ENCODE measurements at regions not wholly inside any gene's neighbourhood (a gene's known extent, or its start where the extent isn't known, plus 50 kb on each side); places are given as distances from the start of the nearest gene placed in this dataset.
A peak's percentile ranks its signal among the peaks of the same experiment; 100 is the strongest.

DNA sequence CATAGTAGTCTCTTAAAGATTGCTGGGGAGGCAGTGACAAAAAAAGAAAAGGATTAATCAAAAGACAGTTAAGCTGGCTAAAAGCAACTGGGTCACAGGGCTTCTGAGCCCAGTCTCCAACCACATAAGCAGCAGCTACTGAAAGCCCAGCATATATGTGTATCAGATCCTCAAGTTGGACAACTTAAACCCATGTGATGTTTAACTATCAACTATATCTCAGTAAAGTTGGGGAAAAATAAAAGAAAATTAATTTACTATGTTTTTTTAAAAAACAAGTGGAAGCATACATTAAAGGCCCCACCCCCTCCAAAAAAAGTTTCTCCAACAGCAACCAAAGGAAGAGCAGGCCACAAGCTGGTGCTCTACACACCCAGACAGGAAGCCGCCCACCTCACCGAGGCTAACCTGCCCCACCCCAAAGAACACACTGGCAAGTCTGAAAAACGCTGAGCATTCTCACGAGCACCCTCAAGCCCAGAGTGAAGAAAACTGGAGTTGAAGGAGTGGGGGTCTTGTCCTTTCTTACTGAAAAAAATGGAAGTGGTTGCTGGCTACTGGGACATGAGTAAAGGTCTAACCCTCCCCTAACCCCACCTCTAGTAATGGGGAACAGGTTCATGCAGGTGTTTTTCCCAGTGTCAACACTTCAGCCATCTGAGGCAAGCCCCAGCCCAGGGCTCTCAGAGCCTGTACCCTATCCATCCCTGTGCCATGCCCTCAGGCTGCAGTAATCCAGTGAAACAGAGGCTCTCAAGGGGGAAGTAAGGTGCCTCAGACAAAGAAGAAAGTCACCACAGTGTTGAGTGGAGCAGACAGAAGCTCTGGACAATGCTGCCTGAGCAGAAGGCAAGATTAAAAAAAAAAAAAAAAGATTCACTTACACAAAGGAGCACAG, 106.3 kb downstream of the GYPC start:
- peak; percentile 89 for ATAC-seq
- DNase-seq: peak; percentile 72
- POLR2A ChIA-PET: no interaction called here
- Mint-ChIP-seq H3K27ac (peak overlapping the region; percentile 84), H3K36me3 (ENCODE audit: low read depth) (no peaks in the 10 kb centered on the region), H3K9me3 (ENCODE audit: low read depth) (no peaks in the 10 kb centered on the region), H3K4me1 (peaks cover 59% of the 10 kb centered on the region), H3K27me3 (no peaks in the 10 kb centered on the region), H3K4me3 (no peak overlapping the region)
- intact Hi-C loops (cut with DNase I, micrococcal nuclease): no loop called here
- CTCF ChIA-PET: interaction anchor here (1.3 to 1.8 kb wide), 2 partner anchors 14 to 17 kb away, joined by 3 to 7 read pairs; no protein-coding TSS in a partner anchor

DNA sequence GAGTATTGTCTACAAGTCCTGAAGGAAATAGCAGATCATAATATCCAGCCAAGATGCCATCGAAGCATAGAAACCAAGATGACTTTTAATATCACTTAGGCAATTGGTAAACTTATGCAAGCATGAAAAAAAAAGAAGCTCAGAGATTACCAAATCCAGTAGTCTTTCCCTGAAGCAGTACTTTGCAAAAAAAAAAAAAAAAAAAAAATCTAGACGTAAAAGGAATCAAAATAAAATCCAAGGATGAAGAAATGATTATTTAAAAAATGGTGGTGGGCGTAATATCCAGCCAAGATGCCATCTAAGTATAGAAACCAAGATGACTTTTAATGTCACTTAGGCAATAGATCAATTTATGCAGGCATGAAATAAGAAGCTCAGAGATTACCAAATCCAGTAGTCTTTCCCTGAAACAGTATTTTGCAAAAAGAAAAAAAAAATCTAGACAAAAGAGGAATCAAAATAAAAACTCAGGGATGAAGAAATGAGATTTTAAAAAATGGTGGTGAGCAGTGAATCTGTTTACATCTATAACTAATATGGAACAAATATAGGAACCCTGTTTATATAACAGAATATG, 108.8 kb downstream of the GYPC start:
- H3K4me3 Mint-ChIP-seq: no peak overlapping the region
- ATAC-seq: no peak

DNA sequence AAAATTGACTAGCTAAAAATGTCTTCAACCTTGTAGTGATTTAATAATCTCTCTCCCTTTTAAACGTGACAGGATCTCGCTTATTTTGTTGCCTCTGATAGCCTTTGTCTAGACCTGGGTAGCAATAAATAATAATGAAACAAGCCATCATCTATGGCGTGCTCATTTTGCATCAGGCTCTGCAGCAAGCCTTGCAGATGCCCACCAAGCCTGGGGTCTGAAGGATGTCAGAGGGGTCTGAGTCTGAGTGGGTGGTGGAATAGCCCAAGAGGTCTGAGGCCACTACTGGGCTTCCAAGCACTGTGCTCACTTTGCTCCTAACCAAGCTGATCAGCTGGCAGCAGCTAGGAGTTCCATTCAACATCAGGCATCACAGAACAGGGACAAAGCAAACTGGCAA, 109.4 kb downstream of the GYPC start:
- Mint-ChIP-seq H3K4me1 (peaks cover 56% of the 10 kb centered on the region), H3K9me3 (ENCODE audit: low read depth) (no peaks in the 10 kb centered on the region), H3K27me3 (no peaks in the 10 kb centered on the region), H3K4me3 (no peak overlapping the region), H3K27ac (no peak overlapping the region), H3K36me3 (ENCODE audit: low read depth) (no peaks in the 10 kb centered on the region)
- ChIA-PET CTCF (interaction anchor here (0.6 to 1.9 kb wide), 3 partner anchors 10 to 242 kb away, joined by 3 to 8 read pairs (median 3); no protein-coding TSS in a partner anchor), POLR2A (no interaction called here)
- ATAC-seq (no peak), DNase-seq (no peak)
- intact Hi-C loops (cut with DNase I, micrococcal nuclease): no loop called here

More for the DNA sequence above, 108.8 kb downstream of the GYPC start:
- no peaks in the 10 kb centered on the region for H3K9me3 Mint-ChIP-seq (ENCODE audit: low read depth)
- no peaks in the 10 kb centered on the region for H3K36me3 Mint-ChIP-seq (ENCODE audit: low read depth)
- intact Hi-C loops (cut with DNase I, micrococcal nuclease): no loop called here
- DNase-seq: no peak
- POLR2A ChIA-PET: no interaction called here
- no peaks in the 10 kb centered on the region for H3K27me3 Mint-ChIP-seq
- peaks cover 59% of the 10 kb centered on the region for H3K4me1 Mint-ChIP-seq
- no peak overlapping the region for H3K27ac Mint-ChIP-seq
- CTCF ChIA-PET: interaction anchor here (0.6 to 1.9 kb wide), 3 partner anchors 11 to 243 kb away, joined by 3 to 8 read pairs (median 3); no protein-coding TSS in a partner anchor

DNA sequence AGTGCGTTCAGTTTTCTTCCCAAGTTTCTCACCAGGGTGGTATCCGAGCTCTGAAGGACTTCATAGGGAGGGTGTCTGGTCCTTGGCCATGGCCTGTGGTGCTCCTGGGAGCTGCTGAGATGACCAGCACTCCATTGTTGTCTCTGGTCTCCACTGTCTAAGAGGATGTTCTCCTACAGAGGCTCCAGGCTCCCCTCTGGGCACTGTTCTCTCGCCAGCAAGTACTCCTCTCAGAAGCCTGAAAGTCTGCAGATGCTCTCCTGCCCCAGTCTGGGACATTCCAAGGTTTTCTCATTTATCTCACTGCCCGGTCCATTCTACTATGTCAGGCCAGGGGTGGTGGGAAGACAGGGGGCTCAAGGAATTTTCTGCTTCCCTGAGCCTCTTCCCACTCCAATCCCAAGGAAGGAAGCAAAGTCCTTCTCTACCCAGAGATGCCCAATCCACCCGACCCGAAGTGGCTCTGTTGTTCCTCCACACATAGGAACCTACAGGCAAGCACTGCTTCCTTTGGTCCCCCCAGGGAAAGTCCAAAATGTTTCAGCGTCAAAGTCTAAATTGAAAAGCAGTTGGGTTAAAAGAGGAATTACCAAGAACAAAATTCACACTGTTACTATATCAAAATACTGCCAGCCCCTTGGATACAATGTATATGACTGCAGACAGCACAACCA, 110.5 kb downstream of the GYPC start:
- H3K4me3 Mint-ChIP-seq: no peak overlapping the region
- ATAC-seq (no peak), DNase-seq (no peak)
- no peaks in the 10 kb centered on the region for H3K36me3 Mint-ChIP-seq (ENCODE audit: low read depth)
- H3K4me1 Mint-ChIP-seq: peaks cover 46% of the 10 kb centered on the region
- CTCF ChIA-PET: interaction anchor here (0.5 kb wide), 1 partner anchor 12 kb away, joined by 5 read pairs; no protein-coding TSS in a partner anchor
- no peak overlapping the region for H3K27ac Mint-ChIP-seq
- intact Hi-C loops (cut with DNase I, micrococcal nuclease): no loop called here
- POLR2A ChIA-PET: no interaction called here
- H3K9me3 Mint-ChIP-seq (ENCODE audit: low read depth): no peaks in the 10 kb centered on the region
- H3K27me3 Mint-ChIP-seq: no peaks in the 10 kb centered on the region

DNA sequence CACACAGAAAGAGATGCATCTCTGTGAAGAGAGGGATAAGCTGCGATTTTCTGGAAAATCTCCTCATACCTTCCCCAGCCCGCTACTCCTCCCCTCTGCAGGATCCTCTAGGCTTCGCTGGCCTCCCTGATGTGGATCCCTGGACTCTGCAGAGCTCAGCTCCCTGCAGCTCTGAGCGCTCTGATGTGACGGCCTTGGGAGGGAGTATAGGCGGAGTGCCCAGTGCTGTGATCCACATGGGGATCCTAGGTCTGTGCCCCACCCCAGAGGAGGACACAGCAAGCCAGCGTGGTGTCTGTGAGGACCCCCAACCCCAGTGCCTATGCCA, 111.0 kb downstream of the GYPC start:
- Mint-ChIP-seq H3K27me3 (no peaks in the 10 kb centered on the region), H3K27ac (no peak overlapping the region), H3K4me1 (peaks cover 42% of the 10 kb centered on the region), H3K36me3 (ENCODE audit: low read depth) (no peaks in the 10 kb centered on the region), H3K9me3 (ENCODE audit: low read depth) (no peaks in the 10 kb centered on the region), H3K4me3 (no peak overlapping the region)
- DNase-seq (no peak), ATAC-seq (no peak)
- intact Hi-C loops (cut with DNase I, micrococcal nuclease): no loop called here
- ChIA-PET CTCF (no interaction called here), POLR2A (no interaction called here)

DNA sequence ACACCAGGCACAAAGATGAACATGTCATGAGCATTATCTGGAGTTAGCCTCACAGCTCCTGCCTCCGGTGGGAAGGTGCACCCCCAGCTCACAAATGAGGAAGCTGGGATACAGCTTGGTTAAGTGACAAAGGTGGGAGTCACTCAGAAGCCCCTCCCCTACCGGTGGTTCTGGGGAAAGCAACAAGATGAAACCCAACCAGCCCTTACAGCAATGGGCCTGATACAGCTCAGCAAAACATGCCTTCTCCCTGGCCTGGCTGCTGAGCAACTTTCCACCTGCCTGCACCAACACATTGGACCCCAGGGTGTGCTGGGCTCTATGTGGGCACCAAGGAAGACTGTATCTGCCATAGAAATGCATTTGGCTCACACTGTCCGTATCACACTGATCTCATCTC, 113.2 kb downstream of the GYPC start:
- peaks cover 24% of the 10 kb centered on the region for H3K4me1 Mint-ChIP-seq
- intact Hi-C loops (cut with DNase I, micrococcal nuclease): no loop called here
- H3K4me3 Mint-ChIP-seq: no peak overlapping the region
- no peaks in the 10 kb centered on the region for H3K9me3 Mint-ChIP-seq (ENCODE audit: low read depth)
- DNase-seq: no peak
- no peak overlapping the region for H3K27ac Mint-ChIP-seq
- no peaks in the 10 kb centered on the region for H3K36me3 Mint-ChIP-seq (ENCODE audit: low read depth)
- ChIA-PET POLR2A (no interaction called here), CTCF (interaction anchor here (1.5 kb wide), 1 partner anchor 241 kb away, joined by 4 read pairs; no protein-coding TSS in a partner anchor)
- H3K27me3 Mint-ChIP-seq: no peaks in the 10 kb centered on the region
- ATAC-seq: no peak

DNA sequence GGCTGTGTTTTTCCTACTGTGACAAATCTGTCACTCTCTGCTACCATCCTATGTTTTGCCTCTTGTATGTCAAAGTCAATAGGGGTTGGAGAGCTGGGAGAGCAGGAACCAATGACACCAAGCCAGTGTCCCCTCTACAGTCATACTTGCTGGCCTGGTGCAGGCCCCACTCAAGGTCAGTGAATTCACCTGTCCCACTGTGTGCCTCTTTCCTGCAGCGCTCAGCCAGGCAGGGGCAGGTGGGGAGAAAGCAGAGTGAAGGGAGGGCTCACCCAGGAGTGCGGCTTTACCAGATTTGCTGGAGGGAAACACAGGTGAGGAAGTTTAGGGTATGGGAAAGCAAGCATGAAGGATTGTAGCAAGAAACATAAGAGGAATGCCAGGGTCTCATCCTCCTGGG, 114.5 kb downstream of the GYPC start:
- intact Hi-C loops (cut with DNase I, micrococcal nuclease): no loop called here
- POLR2A ChIA-PET: no interaction called here
- no peak for ATAC-seq
- Mint-ChIP-seq H3K4me1 (peaks cover 16% of the 10 kb centered on the region), H3K27ac (no peak overlapping the region), H3K36me3 (ENCODE audit: low read depth) (no peaks in the 10 kb centered on the region), H3K9me3 (ENCODE audit: low read depth) (no peaks in the 10 kb centered on the region), H3K27me3 (no peaks in the 10 kb centered on the region), H3K4me3 (no peak overlapping the region)
- CTCF ChIA-PET: interaction anchor here (0.5 to 1.5 kb wide), 2 partner anchors 242 to 250 kb away, joined by 3 to 4 read pairs; no protein-coding TSS in a partner anchor
- DNase-seq: no peak

DNA sequence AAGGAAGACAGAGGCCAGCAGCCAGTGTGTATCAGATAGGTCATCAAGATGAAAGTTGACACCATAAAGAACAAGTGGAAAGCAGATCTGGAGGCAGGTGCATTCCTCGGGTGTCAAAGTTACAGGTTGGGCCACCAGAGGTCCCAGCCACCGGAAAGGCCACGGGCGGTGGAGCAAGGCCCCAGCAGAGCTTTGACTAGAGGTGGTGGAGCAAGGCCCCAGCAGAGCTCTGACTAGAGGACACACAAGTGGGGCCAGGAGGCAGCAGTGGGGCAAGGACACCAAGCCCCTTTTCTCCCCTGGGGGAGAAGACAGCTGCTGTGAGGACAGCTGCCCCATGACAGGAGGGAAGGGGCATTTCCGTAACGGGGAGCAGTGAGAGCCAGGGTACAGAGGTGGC, 115.1 kb downstream of the GYPC start:
- Mint-ChIP-seq H3K4me1 (peaks cover 9% of the 10 kb centered on the region), H3K4me3 (no peak overlapping the region), H3K9me3 (ENCODE audit: low read depth) (no peaks in the 10 kb centered on the region), H3K27ac (no peak overlapping the region), H3K36me3 (ENCODE audit: low read depth) (no peaks in the 10 kb centered on the region), H3K27me3 (no peaks in the 10 kb centered on the region)
- ChIA-PET CTCF (interaction anchor here (0.5 kb wide), 1 partner anchor 250 kb away, joined by 3 read pairs; no protein-coding TSS in a partner anchor), POLR2A (no interaction called here)
- DNase-seq (no peak), ATAC-seq (no peak)
- intact Hi-C loops (cut with DNase I, micrococcal nuclease): no loop called here

DNA sequence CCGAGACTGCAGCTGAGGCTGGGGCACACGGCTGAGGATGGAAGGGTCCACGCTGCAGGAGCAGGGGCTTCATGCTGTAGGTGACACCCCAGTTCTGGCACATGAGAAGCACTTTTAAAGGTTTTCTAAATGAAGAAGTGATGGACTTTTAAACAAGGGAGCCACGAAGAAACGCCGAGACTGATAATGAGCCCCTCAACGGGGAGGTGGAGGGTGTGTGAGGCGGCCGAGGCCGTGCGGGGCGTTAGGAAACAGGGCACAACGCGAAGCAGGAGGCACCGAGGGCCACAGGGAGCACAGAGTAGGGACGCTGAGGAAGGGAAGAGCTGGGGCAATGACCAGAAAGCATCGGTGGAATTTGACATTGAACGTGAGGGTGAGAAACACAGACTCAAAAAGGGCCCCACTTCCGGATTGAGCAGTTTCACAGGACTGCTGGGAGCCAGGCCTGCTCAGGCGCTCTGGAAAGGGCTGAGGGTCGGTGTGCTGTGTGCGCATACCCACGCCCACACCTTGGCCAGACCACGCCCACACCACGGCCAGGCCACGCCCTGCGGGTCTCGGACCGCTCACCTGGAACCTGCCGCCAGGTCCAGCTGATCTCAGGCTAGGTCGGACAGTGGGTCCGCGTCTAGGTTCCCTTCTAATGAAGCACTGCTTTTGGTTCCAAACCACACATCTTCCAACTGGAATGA, 115.7 kb downstream of the GYPC start:
- ChIA-PET CTCF (no interaction called here), POLR2A (no interaction called here)
- Mint-ChIP-seq H3K4me3 (no peak overlapping the region), H3K27ac (no peak overlapping the region), H3K27me3 (no peaks in the 10 kb centered on the region), H3K36me3 (ENCODE audit: low read depth) (no peaks in the 10 kb centered on the region), H3K9me3 (ENCODE audit: low read depth) (no peaks in the 10 kb centered on the region), H3K4me1 (peaks cover 6% of the 10 kb centered on the region)
- no peak for DNase-seq
- no peak for ATAC-seq
- intact Hi-C loops (cut with DNase I, micrococcal nuclease): no loop called here

DNA sequence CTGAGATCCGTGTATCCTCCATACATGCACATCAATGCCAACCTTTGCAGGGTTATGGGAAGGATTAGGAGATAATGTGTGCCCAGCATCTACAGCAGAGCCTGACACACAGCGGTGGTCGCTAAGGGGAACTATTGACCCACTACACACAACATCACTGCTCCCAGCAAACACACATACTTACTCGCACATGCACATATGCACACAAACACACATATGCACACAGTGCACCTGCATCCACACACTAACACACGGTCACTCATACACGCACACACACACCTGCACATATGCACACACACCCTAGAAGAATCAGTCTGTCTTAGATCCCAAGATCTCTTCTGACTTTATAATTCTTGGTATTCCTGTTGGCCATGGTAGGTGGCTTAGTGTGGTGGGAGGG, 118.3 kb downstream of the GYPC start:
- ChIA-PET CTCF (interaction anchor here (6.0 kb wide), 1 partner anchor 245 kb away, joined by 74 read pairs; no protein-coding TSS in a partner anchor), POLR2A (interaction anchor here (0.7 kb wide), 1 partner anchor 13 kb away, joined by 3 read pairs; no protein-coding TSS in a partner anchor)
- Mint-ChIP-seq H3K27ac (no peak overlapping the region), H3K9me3 (ENCODE audit: low read depth) (no peaks in the 10 kb centered on the region), H3K4me3 (no peak overlapping the region), H3K27me3 (no peaks in the 10 kb centered on the region), H3K4me1 (peaks cover 5% of the 10 kb centered on the region), H3K36me3 (ENCODE audit: low read depth) (no peaks in the 10 kb centered on the region)
- intact Hi-C loops (cut with DNase I, micrococcal nuclease): no loop called here
- DNase-seq (no peak), ATAC-seq (no peak)

DNA sequence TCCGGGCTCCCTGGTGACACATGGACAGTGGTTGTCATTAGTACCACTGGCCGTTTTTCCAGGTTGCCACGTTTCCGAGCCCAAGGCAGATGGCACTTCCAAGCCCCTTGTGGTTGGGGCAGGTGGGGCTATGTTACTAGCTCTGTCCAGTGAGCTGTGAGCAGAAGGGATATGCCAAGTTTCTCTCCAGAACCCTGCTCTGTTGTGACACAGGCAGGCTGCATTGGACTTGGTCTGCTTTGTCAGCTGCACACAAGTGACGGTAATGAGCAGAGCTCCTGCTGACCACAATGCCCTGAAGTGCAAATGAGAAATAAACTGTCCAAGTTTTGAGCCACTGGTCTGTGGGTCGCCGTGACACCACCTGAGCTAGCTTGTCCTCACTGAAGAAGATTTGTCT, 118.8 kb downstream of the GYPC start:
- no peaks in the 10 kb centered on the region for H3K27me3 Mint-ChIP-seq
- DNase-seq: no peak
- peaks cover under 1% of the 10 kb centered on the region for H3K4me1 Mint-ChIP-seq
- ChIA-PET CTCF (interaction anchor here (1.2 to 6.0 kb wide), 2 partner anchors 10 to 246 kb away, joined by 3 to 74 read pairs; no protein-coding TSS in a partner anchor), POLR2A (interaction anchor here (0.7 kb wide), 1 partner anchor 14 kb away, joined by 3 read pairs; no protein-coding TSS in a partner anchor)
- intact Hi-C loops (cut with DNase I, micrococcal nuclease): loop anchor here (5.0 kb wide), 2 partner anchors 117 to 198 kb away; partner anchors contain the start of gene GYPC (in 1 of the 2)
- H3K4me3 Mint-ChIP-seq: no peak overlapping the region
- H3K9me3 Mint-ChIP-seq (ENCODE audit: low read depth): no peaks in the 10 kb centered on the region
- H3K36me3 Mint-ChIP-seq (ENCODE audit: low read depth): no peaks in the 10 kb centered on the region
- H3K27ac Mint-ChIP-seq: no peak overlapping the region
- ATAC-seq: no peak
